Hepatic stellate cell (primary cell): ENCODE measurements at regions not wholly inside any gene's neighbourhood (a gene's known extent, or its start where the extent isn't known, plus 50 kb on each side); places are given as distances from the start of the nearest gene placed in this dataset.

Experiments
- DNase-seq: peaks from one replicate; pipeline ENCODE4 v3.0.0; 2011; ENCODE audit warnings: low spot score

GRCh38 chr12:13288937-13289652 is 92.6 kb downstream of the EMP1 start:
- no peak for DNase-seq

GRCh38 chr12:13288501-13288900 is 92.0 kb downstream of the EMP1 start:
- no peak for DNase-seq

- no peak for DNase-seq
Measured at GRCh38 chr12:13283867-13284266, 87.3 kb downstream of the EMP1 start.

- no peak for DNase-seq
Measured at GRCh38 chr12:13282861-13283260, 86.3 kb downstream of the EMP1 start.

- DNase-seq = peak; percentile 73
Measured at GRCh38 chr12:13278249-13278787, 81.8 kb downstream of the EMP1 start.

- no peak for DNase-seq
Measured at GRCh38 chr12:13277293-13277692, 80.8 kb downstream of the EMP1 start.

- DNase-seq = no peak
Measured at GRCh38 chr12:13275241-13276085, 78.9 kb downstream of the EMP1 start.

GRCh38 chr12:13273850-13274249 is 77.3 kb downstream of the EMP1 start:
- no peak for DNase-seq

GRCh38 chr12:13273097-13273496 is 76.6 kb downstream of the EMP1 start:
- no peak for DNase-seq

- DNase-seq = no peak
Measured at GRCh38 chr12:13270817-13271216, 74.3 kb downstream of the EMP1 start.
